PC-9 (cell line): ENCODE measurements at regions not wholly inside any gene's neighbourhood (a gene's known extent, or its start where the extent isn't known, plus 50 kb on each side); places are given as distances from the start of the nearest gene placed in this dataset.

Experiments
- BruUV-seq: library from RNA; stranded (reverse); fragments of 400-500 nt; replicated peaks from 2 replicates; lab custom pipeline; 2021; lab: Mats Ljungman, UMichigan
- CTCF ChIA-PET: fragments of 300-600 bp; sonication (Branson Sonifier 250); formaldehyde crosslinking; loops from one replicate; lab custom pipeline; 2022; ENCODE audit warnings: antibody characterized with exemption; lab: Charles Lee
- POLR2A ChIA-PET: fragments of 300-600 bp; sonication (Branson Sonifier 250); formaldehyde crosslinking; loops from one replicate; lab custom pipeline; 2022; ENCODE audit warnings: antibody characterized with exemption; ENCODE audit not compliant: unreplicated experiment; lab: Charles Lee
- DNase-seq, 2 experiments: peaks; one replicate each; pipeline versions ENCODE4 v3.0.0 to v3.0.0-alpha.2; 2015 to 2022; ENCODE audit warnings: mixed read lengths in 1 of 2
- H2AFZ ChIP-seq: fragments of 200-600 bp; sonication (generic); 2 replicates; pipeline ENCODE4 v1.8.1; 2017; ENCODE audit warnings: antibody characterized with exemption
- H3F3A ChIP-seq: fragments of 200-600 bp; sonication (generic); 2 replicates; pipeline ENCODE4 v1.8.1; 2017; ENCODE audit warnings: antibody characterized with exemption, mild to moderate bottlenecking, low read depth; ENCODE audit not compliant: insufficient read depth
- H3K27ac ChIP-seq: fragments of 200-600 bp; sonication (generic); 2 replicates; pipeline ENCODE4 v1.6.1; 2016; ENCODE audit warnings: mixed run types
- H3K27me3 ChIP-seq: fragments of 200-600 bp; sonication (generic); 2 replicates; pipeline ENCODE4 v1.6.1; 2016; ENCODE audit warnings: low read depth, mixed run types; ENCODE audit not compliant: insufficient read depth
- H3K36me3 ChIP-seq: fragments of 200-600 bp; sonication (generic); 2 replicates; pipeline ENCODE4 v1.6.1; 2016; ENCODE audit warnings: low read depth, mixed run types
- H3K4me1 ChIP-seq: fragments of 200-600 bp; sonication (generic); replicated peaks from 2 replicates; pipeline ENCODE4 v1.6.1; 2016; ENCODE audit warnings: mixed run types; ENCODE audit not compliant: insufficient read depth
- H3K4me2 ChIP-seq: fragments of 200-600 bp; sonication (generic); 2 replicates; pipeline ENCODE4 v1.6.1; 2017; ENCODE audit warnings: mixed run types
- H3K4me3 ChIP-seq: fragments of 200-600 bp; sonication (generic); 2 replicates; pipeline ENCODE4 v1.6.1; 2016; ENCODE audit warnings: mixed run types
- H3K79me2 ChIP-seq: fragments of 200-600 bp; sonication (generic); 2 replicates; pipeline ENCODE4 v1.6.1; 2017; ENCODE audit warnings: low read depth, mixed run types
- H3K9me2 ChIP-seq: fragments of 200-600 bp; sonication (generic); 2 replicates; pipeline ENCODE4 v1.8.1; 2017; ENCODE audit warnings: mild to moderate bottlenecking; ENCODE audit not compliant: insufficient read depth
- H3K9me3 ChIP-seq: fragments of 200-600 bp; sonication (generic); 2 replicates; pipeline ENCODE4 v1.8.1; 2016; ENCODE audit warnings: low read depth; ENCODE audit not compliant: insufficient read depth
- H4K20me1 ChIP-seq: fragments of 200-600 bp; sonication (generic); 2 replicates; pipeline ENCODE4 v1.8.1; 2017; ENCODE audit not compliant: insufficient read depth
- CTCF ChIP-seq: fragments of 200-600 bp; sonication (generic); conservative IDR thresholded peaks from 2 replicates; pipeline ENCODE4 v1.6.1; 2017; ENCODE audit warnings: mixed run types, antibody characterized with exemption, mild to moderate bottlenecking, moderate library complexity
- EZH2 ChIP-seq: fragments of 200-600 bp; sonication (generic); IDR thresholded peaks from 2 replicates; pipeline ENCODE4 v1.8.0; 2017; ENCODE audit warnings: antibody characterized with exemption, low read depth
- intact Hi-C: fragments of 100-400 bp; cut with micrococcal nuclease; formaldehyde crosslinking; loops from one replicate; pipeline ENCODE4 v1.10.0; 2022; ENCODE audit not compliant: unreplicated experiment

GRCh38 chr9:115382865-115383264 lies 264.9 kb upstream of the TNC start:
- H3K27me3 ChIP-seq, result no peaks in the 10 kb centered on the region
- H4K20me1 ChIP-seq, result no peaks in the 10 kb centered on the region
- 0 out of 2 replicates have a peak, but pooled peaks cover 6% of the 10 kb centered on the region for H3K36me3 ChIP-seq
- TF ChIP-seq EZH2, result no peak
- TF ChIP-seq CTCF, result no peak
- H3K9me2 ChIP-seq, result no peaks in the 10 kb centered on the region
- no peak overlapping the region for H3K4me3 ChIP-seq
- no peak for DNase-seq
- no peaks in the 10 kb centered on the region for H3F3A ChIP-seq
- H3K79me2 ChIP-seq, result no peaks in the 10 kb centered on the region
- ChIA-PET POLR2A (no interaction called here), CTCF (no interaction called here)
- intact Hi-C loops, result no loop called here
- no peaks in the 10 kb centered on the region for H3K4me1 ChIP-seq
- H3K4me2 ChIP-seq, result no peak overlapping the region
- peaks cover 16% of the 10 kb centered on the region; the same call in 1 of the 2 replicates for H3K9me3 ChIP-seq
- H2AFZ ChIP-seq, result no peak overlapping the region
- no peak overlapping the region for H3K27ac ChIP-seq
- BruUV-seq, result no TSS peak

GRCh38 chr9:115385383-115386122 lies 267.6 kb upstream of the TNC start:
- intact Hi-C loops, result no loop called here
- no TSS peak for BruUV-seq
- CTCF ChIA-PET, result no interaction called here

More at GRCh38 chr9:115385383-115386122, 267.6 kb upstream of the TNC start:
- POLR2A ChIA-PET, result no interaction called here
- Histone ChIP-seq H3K36me3 (0 out of 2 replicates have a peak, but pooled peaks cover 6% of the 10 kb centered on the region), H3K9me3 (peaks cover 16% of the 10 kb centered on the region; the same call in 1 of the 2 replicates), H3K4me3 (no peak overlapping the region), H3K27ac (no peak overlapping the region), H4K20me1 (no peaks in the 10 kb centered on the region), H3F3A (no peaks in the 10 kb centered on the region), H3K9me2 (no peaks in the 10 kb centered on the region), H3K79me2 (no peaks in the 10 kb centered on the region), H3K4me2 (no peak overlapping the region), H2AFZ (no peak overlapping the region), H3K4me1 (no peaks in the 10 kb centered on the region), H3K27me3 (no peaks in the 10 kb centered on the region)
- no peak for DNase-seq
- TF ChIP-seq EZH2, result no peak
- TF ChIP-seq CTCF, result no peak
